ENCODE measurements at regions not wholly inside any gene's neighbourhood (a gene's known extent, or its start where the extent isn't known, plus 50 kb on each side); places are given as distances from the start of the nearest gene placed in this dataset.
"Not testable (repeated sequence)": the region's sequence is repeated elsewhere in the genome, so short reads cannot be mapped to it uniquely, and the experiment has no call there.

GRCh38 chr1:208467151-208467780, 223.1 kb upstream of the PLXNA2 start:
- no peak overlapping the region for H3K4me3 ChIP-seq (ENCODE audit: low read length)
- DNase-seq (no peak), ATAC-seq (no peak)
- 82% methylated on average over 7 of the region's 7 CpGs for WGBS
- intact Hi-C loops (cut with DNase I), result no loop called here
- no peak overlapping the region for H3K27ac ChIP-seq (ENCODE audit: low read length)
- no peaks in the 10 kb centered on the region for H3K4me1 ChIP-seq (ENCODE audit: control insufficient read depth, insufficient read depth, low read length)
- H3K27me3 ChIP-seq (ENCODE audit: control insufficient read depth, insufficient read depth), result no peaks in the 10 kb centered on the region
- H3K9me3 ChIP-seq (ENCODE audit: control insufficient read depth, low read length), result no peaks in the 10 kb centered on the region

- intact Hi-C loops (cut with DNase I), result no loop called here
- H3K4me3 ChIP-seq (ENCODE audit: low read length), result no peak overlapping the region
- WGBS, result 51% methylated on average over 4 of the region's 4 CpGs
- DNase-seq, result peak in 2 of 3 donors; percentile 49 to 57
- H3K27ac ChIP-seq (ENCODE audit: low read length), result no peak overlapping the region
- peak; percentile 67 to 74 for ATAC-seq
- H3K27me3 ChIP-seq (ENCODE audit: control insufficient read depth, insufficient read depth), result no peaks in the 10 kb centered on the region
- H3K9me3 ChIP-seq (ENCODE audit: control insufficient read depth, low read length), result no peaks in the 10 kb centered on the region
- H3K4me1 ChIP-seq (ENCODE audit: control insufficient read depth, insufficient read depth, low read length), result peaks cover 10% of the 10 kb centered on the region
These were observed 231.3 kb upstream of the PLXNA2 start for GRCh38 chr1:208475449-208475848.

- Histone ChIP-seq H3K27me3 (ENCODE audit: control insufficient read depth, insufficient read depth) (no peaks in the 10 kb centered on the region), H3K9me3 (ENCODE audit: control insufficient read depth, low read length) (no peaks in the 10 kb centered on the region), H3K4me3 (ENCODE audit: low read length) (no peak overlapping the region), H3K4me1 (ENCODE audit: control insufficient read depth, insufficient read depth, low read length) (peaks cover 10% of the 10 kb centered on the region), H3K27ac (ENCODE audit: low read length) (no peak overlapping the region)
- intact Hi-C loops (cut with DNase I), result no loop called here
- DNase-seq, result peak in 2 of 3 donors; percentile 20 to 46
- WGBS, result 71% methylated on average over 5 of the region's 5 CpGs
- ATAC-seq, result peak; percentile 84 to 96
These were observed 232.0 kb upstream of the PLXNA2 start for GRCh38 chr1:208475951-208476845.

GRCh38 chr1:208476846-208477170, 232.6 kb upstream of the PLXNA2 start:
- Histone ChIP-seq H3K27ac (ENCODE audit: low read length) (no peak overlapping the region), H3K27me3 (ENCODE audit: control insufficient read depth, insufficient read depth) (no peaks in the 10 kb centered on the region), H3K4me1 (ENCODE audit: control insufficient read depth, insufficient read depth, low read length) (peaks cover 10% of the 10 kb centered on the region), H3K4me3 (ENCODE audit: low read length) (no peak overlapping the region), H3K9me3 (ENCODE audit: control insufficient read depth, low read length) (no peaks in the 10 kb centered on the region)
- intact Hi-C loops (cut with DNase I), result no loop called here
- DNase-seq (peak in 1 of 3 donors; percentile 32), ATAC-seq (no peak)
- WGBS, result 79% methylated on average over 2 of the region's 2 CpGs

- Histone ChIP-seq H3K27ac (ENCODE audit: low read length) (no peak overlapping the region), H3K9me3 (ENCODE audit: control insufficient read depth, low read length) (no peaks in the 10 kb centered on the region), H3K27me3 (ENCODE audit: control insufficient read depth, insufficient read depth) (no peaks in the 10 kb centered on the region), H3K4me1 (ENCODE audit: control insufficient read depth, insufficient read depth, low read length) (peaks cover 10% of the 10 kb centered on the region), H3K4me3 (ENCODE audit: low read length) (no peak overlapping the region)
- DNase-seq, result no peak
- no peak for ATAC-seq
- intact Hi-C loops (cut with DNase I), result no loop called here
- 51% methylated on average over 7 of the region's 7 CpGs for WGBS
These were observed 235.3 kb upstream of the PLXNA2 start for GRCh38 chr1:208479435-208479834.

- no peaks in the 10 kb centered on the region for H3K4me1 ChIP-seq (ENCODE audit: control insufficient read depth, insufficient read depth, low read length)
- DNase-seq (no peak), ATAC-seq (no peak)
- WGBS, result 92% methylated on average over 3 of the region's 3 CpGs
- no peak overlapping the region for H3K4me3 ChIP-seq (ENCODE audit: low read length)
- no peaks in the 10 kb centered on the region for H3K9me3 ChIP-seq (ENCODE audit: control insufficient read depth, low read length)
- H3K27ac ChIP-seq (ENCODE audit: low read length), result no peak overlapping the region
- H3K27me3 ChIP-seq (ENCODE audit: control insufficient read depth, insufficient read depth), result no peaks in the 10 kb centered on the region
- intact Hi-C loops (cut with DNase I), result no loop called here
These were observed 241.3 kb upstream of the PLXNA2 start for GRCh38 chr1:208485512-208485911.

DNA sequence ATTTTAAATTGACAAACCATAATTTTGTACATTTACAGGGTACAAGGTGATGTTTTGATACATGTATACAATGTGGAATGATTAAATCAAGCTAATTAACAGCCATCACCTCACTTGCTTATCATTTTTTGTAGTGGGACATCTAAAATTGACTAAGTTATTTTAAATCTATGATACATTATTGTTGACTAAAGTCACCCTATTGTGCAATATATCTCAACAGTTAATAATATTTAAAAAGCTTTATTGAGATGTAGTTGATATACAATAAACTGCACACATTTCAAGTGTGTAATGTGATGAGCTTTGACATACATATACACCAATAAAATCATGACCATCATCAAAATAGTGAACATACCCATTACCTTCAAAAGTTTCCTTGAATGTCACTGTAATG, 242.5 kb upstream of the PLXNA2 start:
- intact Hi-C loops (cut with DNase I), result no loop called here
- ATAC-seq, result no peak

GRCh38 chr1:208488432-208488831, 244.2 kb upstream of the PLXNA2 start:
- H3K4me1 ChIP-seq (ENCODE audit: control insufficient read depth, insufficient read depth, low read length); H3K27me3 ChIP-seq (ENCODE audit: control insufficient read depth, insufficient read depth); H3K9me3 ChIP-seq (ENCODE audit: control insufficient read depth, low read length); intact Hi-C loops (cut with DNase I); H3K27ac ChIP-seq (ENCODE audit: low read length); H3K4me3 ChIP-seq (ENCODE audit: low read length); DNase-seq; ATAC-seq: not testable (repeated sequence)
- 97% methylated on average over 32 of the region's 36 CpGs for WGBS

More for the DNA sequence above, 242.5 kb upstream of the PLXNA2 start:
- Histone ChIP-seq H3K27ac (ENCODE audit: low read length) (no peak overlapping the region), H3K4me3 (ENCODE audit: low read length) (no peak overlapping the region), H3K27me3 (ENCODE audit: control insufficient read depth, insufficient read depth) (no peaks in the 10 kb centered on the region), H3K9me3 (ENCODE audit: control insufficient read depth, low read length) (no peaks in the 10 kb centered on the region), H3K4me1 (ENCODE audit: control insufficient read depth, insufficient read depth, low read length) (no peaks in the 10 kb centered on the region)
- DNase-seq, result no peak

DNA sequence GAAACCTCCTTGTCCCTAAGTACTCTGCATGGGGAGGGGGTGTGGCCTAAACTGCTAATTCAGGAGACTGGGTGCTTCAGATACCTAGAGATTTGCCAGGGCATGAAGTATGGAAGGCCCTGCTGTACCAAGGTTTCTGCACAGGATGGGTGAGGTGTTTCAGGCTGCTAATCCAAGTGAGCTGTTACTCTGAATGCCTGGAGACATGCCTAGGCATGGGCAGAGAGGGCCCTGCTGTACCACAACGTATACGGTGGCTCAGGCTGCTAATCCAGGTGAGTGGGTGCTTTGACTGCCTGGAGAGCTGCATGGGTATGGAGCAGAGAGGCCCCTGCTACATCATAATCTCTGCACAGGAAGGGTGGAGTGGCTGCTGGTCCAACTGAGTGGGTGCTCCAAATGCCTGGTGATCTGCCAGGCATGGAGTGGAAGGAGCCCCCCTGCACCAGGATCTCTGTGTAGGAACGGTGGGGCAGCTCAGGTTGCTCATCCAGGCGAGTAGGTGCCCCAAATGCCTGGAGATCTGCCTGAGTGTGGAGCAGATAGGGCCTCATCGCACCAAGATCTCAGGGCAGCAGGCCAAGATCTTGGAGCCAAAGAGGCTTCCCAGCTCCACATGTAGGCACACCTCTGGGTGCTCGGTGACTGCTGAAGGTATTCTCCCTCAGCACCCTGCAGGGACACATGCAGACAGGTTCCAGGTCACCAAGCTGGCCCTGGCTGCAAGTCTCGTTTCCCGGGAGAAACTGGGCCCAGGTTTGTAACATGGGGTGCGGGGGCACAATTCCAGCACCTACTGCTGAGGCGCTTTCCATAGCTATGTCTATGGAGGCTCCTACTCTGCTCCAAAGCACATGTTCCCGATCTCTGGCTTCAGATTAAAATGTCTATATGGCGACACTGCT, 252.5 kb upstream of the PLXNA2 start:
- no peak for ATAC-seq
- 93% methylated on average over 12 of the region's 12 CpGs for WGBS
- Histone ChIP-seq H3K27ac (ENCODE audit: low read length) (no peak overlapping the region), H3K4me1 (ENCODE audit: control insufficient read depth, insufficient read depth, low read length) (no peaks in the 10 kb centered on the region), H3K27me3 (ENCODE audit: control insufficient read depth, insufficient read depth) (no peaks in the 10 kb centered on the region), H3K4me3 (ENCODE audit: low read length) (no peak overlapping the region), H3K9me3 (ENCODE audit: control insufficient read depth, low read length) (no peaks in the 10 kb centered on the region)
- intact Hi-C loops (cut with DNase I), result no loop called here
- no peak for DNase-seq

DNA sequence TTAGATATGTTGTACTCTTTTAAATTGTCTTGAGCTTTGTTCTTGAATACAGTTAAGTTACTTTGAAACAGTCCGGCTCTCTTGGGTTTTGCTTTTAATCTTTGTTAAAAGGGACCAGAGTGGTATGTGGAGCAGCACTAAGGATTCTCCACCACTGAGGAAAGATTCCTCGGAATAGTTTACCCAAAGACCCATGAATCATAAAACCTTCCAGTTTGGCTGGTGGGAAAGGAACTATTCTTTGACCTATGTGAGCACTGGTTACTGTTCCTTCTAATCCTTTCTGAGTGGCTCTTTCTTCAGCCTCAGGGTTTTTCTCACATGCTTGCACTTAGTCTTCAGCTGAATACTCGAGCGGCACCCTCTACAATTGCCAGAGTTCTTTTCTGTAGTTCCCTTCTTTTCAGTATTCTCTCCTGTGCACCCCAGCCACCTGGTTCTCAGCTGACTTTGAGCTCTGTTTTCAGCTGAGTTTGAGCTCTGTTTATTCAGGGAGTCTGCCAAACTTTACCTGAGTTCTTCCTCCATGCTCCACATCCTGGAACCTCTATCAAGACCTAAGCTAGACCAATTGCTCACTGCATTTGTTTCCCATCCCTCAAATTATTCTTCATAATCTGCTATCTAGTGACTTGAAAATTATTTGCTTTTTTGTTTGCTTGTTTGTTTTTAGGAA, 253.8 kb upstream of the PLXNA2 start:
- Histone ChIP-seq H3K27me3 (ENCODE audit: control insufficient read depth, insufficient read depth) (no peaks in the 10 kb centered on the region), H3K9me3 (ENCODE audit: control insufficient read depth, low read length) (no peaks in the 10 kb centered on the region), H3K27ac (ENCODE audit: low read length) (no peak overlapping the region), H3K4me1 (ENCODE audit: control insufficient read depth, insufficient read depth, low read length) (no peaks in the 10 kb centered on the region), H3K4me3 (ENCODE audit: low read length) (no peak overlapping the region)
- DNase-seq, result no peak
- WGBS, result 88% methylated on average over 4 of the region's 4 CpGs
- ATAC-seq, result no peak
- intact Hi-C loops (cut with DNase I), result no loop called here
